Suppressor macrophage treated with lipopolysaccharide for 4 hours (primary cell): ENCODE measurements at regions not wholly inside any gene's neighbourhood (a gene's known extent, or its start where the extent isn't known, plus 50 kb on each side); places are given as distances from the start of the nearest gene placed in this dataset.
"Not testable (repeated sequence)": the region's sequence is repeated elsewhere in the genome, so short reads cannot be mapped to it uniquely, and the experiment has no call there.

Experiments
- DNase-seq: peaks from one replicate; pipeline ENCODE4 v3.0.0-alpha.2; 2020

GRCh38 chr2:129819855-129820254, 159.6 kb upstream of the RAB6C start:
- DNase-seq, result no peak

DNA sequence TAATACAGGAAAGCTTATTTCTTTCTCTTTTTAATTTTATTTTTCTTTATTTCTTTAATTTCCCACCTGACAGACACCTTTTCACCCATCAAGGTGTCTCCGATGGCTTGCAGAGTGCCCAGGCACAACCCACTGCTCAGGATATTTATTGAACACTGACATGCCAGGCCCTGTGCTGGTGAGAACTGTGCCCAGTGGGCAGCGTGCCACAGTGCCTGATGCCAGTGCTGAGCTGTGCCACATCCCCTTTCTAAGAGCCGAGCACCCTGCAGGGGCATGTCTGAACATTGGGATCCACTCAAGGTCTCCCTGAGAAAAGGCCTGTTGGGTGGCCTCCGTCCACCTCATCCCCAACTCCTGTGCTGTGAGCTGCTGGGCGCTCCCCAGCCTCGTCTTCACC, 158.6 kb upstream of the RAB6C start:
- DNase-seq, result no peak

GRCh38 chr2:129821445-129821844, 158.0 kb upstream of the RAB6C start:
- no peak for DNase-seq

- DNase-seq, result no peak
These were observed 156.4 kb upstream of the RAB6C start for GRCh38 chr2:129823044-129823443.

DNA sequence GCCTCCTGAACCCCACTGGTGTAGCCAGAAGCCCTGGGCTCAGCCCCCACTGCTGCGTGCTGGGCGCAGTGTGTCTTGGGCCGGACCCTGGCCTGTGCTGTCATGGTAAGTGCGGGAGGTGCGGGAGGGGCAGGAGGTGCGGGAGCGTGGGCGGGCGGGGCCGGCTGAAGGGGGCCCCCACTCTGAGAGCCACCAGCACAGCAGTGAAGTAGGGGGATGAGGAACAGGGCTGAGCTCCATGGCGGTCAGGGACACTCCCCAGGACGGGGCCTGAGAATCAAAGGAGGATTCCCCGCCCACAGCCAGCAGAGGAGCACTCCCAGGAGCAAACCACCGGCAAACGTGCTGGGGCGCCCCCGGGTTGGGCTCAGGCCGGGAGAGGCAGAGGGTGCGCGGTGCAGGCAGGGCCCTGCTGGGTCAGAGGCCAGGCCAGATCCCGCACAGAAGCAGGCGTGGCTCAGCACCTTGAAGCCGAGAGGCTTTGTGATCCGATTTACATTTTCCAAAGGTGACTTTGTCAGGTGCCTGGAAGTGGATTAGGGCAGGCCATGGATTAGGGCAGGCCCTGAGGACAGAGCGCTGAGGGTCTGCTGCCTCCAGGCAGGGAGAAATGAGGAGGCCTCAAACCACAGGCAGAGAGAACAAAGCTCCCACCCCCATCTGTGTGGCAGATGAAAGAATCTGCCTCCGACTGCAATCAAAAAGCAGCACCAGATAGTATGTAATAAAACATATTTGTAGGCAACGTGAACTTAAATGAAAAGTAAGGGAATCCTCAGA, 152.0 kb upstream of the RAB6C start:
- DNase-seq, result no peak

GRCh38 chr2:129828792-129829191, 150.7 kb upstream of the RAB6C start:
- DNase-seq, result no peak

- DNase-seq, result no peak
These were observed 149.9 kb upstream of the RAB6C start for GRCh38 chr2:129829588-129829987.

- DNase-seq, result no peak
These were observed 148.4 kb upstream of the RAB6C start for GRCh38 chr2:129831018-129831417.

DNA sequence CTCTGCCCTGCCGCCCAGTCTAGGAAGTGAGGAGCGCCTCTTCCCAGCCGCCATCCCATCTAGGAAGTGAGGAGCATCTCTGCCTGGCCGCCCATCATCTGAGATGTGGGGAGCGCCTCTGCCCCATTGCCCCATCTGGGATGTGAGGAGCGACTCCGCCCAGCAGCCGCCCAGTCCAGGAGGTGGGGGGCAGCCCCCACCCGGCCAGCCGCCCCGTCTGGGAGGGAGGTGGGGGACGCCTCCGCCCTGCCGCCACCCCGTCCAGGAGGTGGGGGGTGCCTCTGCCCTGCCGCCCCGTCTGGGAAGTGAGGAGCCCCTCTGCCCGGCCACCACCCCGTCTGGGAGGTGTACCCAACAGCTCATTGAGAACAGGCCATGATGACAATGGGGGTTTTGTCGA, 146.0 kb upstream of the RAB6C start:
- DNase-seq, result not testable (repeated sequence)

DNA sequence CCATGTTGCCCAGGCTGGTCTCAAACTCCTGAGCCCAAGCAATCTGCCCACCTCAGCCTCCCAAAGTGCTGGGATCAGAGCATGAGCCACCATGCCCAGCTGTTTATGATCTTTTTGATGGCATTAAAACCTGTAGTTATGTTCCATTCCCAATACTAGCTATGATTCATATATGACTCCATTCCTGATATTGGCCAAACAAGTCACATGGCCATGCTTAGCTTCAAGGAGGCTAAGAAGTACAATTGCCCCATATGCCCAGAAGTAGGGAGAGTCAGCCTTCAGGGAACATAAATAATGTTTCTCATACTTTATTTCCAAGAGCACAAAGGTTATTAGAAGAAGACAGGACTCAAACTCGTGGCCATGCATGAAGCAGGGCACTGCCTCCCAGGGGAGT, 132.4 kb upstream of the RAB6C start:
- DNase-seq, result peak; percentile 2

DNA sequence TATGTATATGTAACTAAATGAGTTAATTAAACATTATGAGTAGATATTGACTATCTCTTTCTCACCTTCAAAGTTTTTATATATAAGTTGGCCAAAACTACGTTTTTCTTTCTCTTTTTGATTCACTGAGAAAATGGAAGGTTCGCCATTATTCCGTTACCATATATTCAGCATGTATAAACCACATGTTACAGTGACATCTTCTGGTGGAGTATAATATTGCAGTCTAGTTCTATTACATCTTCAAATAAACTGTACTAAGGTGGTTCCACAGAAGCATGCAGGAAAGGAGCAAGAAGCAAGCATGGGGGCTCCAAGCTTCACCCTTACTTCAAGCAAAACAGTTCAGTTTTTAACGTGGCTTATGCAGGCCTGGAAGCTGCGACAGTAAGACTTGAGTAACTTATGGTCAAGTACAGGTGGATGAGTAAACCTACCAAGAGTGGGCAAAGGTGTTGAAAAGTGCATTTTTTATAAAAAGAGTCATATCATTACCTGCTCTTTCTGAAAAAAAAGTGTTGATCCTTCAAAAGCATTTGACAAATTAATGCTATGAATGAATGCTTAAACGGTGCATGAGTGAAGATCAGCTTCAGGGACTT, 129.8 kb upstream of the RAB6C start:
- DNase-seq, result peak; percentile 88

GRCh38 chr2:129857200-129857599, 122.3 kb upstream of the RAB6C start:
- DNase-seq, result no peak

- DNase-seq, result no peak
These were observed 120.3 kb upstream of the RAB6C start for GRCh38 chr2:129859175-129859574.

GRCh38 chr2:129860088-129860487, 119.4 kb upstream of the RAB6C start:
- no peak for DNase-seq

DNA sequence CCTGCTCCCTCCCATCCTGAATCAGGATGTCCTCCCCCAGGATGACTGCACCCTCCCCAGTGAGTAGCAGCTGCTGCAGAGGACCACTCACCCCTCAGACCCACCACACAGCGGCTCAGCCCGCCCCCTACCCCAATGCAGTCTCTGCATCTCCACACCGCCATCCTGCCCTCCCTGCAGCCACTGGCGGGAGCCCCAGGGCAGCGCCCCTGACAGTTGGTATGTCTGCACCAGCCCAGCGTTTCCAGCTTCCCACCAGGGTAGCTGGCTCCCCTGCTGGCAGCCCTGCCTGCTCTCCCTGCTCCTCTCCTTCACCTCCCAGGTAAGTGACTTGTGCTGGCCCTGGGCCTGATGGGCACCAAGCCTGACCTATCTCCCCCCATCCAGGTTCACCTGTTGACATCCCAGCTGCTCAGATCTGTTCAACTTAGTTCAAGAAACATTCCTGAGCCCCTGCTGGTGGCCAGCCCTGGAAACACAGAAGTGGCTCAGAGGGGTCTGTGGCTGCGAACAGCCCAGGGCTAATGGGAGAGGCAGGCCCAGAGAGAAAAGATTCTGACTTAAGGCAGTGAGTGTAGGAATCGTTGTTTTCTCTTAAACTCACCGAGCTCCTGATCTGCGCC, 117.7 kb upstream of the RAB6C start:
- no peak for DNase-seq

GRCh38 chr2:129862668-129863067, 116.8 kb upstream of the RAB6C start:
- DNase-seq, result no peak

DNA sequence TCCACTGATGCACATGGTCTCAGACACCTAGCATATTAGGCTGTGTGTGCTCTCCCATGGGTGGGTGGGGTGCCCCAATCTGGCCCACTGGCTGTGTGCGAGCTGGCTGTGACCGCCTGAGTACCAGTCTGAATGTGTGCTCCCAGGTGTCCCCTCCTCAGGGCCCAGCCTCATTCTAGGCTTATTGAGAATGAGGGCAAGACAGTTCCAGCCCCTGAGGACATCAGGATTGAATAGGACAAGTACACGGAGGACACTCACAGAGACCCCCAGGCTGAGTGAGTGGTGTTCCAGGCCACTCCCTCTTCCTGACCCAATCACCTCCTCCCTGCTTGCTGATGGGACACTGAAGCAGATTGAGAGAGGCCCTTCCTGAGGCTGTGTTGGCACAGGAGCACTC, 116.1 kb upstream of the RAB6C start:
- DNase-seq, result no peak

DNA sequence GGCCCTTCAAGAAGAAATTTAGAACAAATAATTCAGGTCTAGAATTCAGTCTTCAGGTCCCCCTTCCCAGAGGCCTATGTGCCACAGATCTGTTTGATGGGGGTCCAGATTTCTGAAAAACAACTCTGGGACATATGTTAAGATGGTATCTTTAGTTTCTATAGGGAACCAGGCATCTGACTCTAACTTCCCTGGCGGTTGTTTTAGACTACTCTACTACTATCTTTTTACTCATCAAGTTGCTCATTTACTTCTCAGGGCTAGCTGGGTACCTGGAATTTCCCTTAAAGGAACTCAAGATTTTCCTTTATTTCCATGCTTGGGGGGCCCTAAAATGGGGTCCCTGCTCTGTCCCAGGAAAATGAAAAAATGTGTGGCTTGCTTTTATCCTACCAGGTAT, 114.7 kb upstream of the RAB6C start:
- no peak for DNase-seq

GRCh38 chr2:129865976-129866375, 113.5 kb upstream of the RAB6C start:
- DNase-seq, result no peak

DNA sequence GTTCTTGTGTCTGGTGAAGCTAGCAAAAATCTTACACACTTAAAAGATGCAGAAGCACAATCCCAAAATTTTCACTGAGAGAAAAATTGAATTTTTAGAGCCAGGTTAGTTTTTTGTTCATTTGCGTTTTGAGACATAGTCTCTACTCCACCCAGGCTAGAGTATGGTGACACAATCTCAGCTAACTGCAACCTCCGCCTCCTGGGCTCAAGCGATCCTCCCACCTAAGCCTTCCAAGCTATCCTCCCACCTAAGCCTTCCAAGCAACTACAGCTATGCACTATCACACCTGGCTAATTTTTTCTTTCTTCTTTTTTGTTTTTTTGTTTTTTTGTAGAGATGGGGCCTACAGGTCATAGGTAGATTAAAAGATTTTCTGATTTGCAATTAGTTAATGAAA, 113.1 kb upstream of the RAB6C start:
- DNase-seq, result no peak

DNA sequence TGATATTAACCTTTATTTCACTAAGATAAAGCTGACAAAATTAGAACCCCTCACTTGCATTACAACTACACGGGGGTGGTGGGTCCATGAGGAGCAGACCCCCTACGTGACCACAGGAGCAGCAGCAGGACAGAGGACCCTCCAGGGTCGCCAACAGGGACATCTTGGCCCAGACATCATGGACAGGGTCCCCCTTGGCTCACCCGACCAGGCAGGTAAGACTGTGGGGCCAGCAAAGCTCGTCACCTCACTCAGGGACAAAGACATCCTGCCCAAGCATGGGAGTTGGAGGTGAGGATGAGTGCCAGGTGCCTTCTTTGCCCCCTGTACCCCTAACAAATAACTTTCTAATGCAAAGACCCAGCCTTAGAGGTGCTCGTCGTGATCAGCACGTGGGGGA, 111.3 kb upstream of the RAB6C start:
- no peak for DNase-seq

DNA sequence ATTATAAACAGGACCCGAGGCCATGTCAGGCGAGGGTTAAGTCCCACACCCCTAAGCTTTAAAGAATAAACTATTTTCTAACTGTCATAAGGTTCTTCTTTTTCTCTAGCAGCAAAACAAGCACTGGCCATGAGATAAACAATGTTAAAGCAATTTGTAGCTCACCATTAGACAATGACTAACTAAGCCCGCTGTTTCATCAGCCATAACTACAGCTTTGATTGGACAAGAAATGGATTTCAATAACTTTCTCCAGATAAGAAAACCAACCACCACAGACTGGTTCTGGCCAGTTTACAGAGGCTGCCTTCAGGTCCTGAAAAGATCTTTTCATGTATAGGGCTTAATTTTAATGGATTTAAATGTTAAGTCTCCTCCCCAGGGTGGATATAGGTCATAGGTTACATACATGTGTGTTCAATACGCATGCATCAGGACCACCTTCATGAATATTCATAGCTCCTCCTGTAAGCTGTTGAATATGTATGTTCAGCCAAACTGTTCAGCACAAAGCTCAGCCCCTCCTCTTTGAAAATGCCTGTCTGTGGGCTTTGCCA, 108.7 kb upstream of the RAB6C start:
- DNase-seq, result no peak

GRCh38 chr2:129872446-129872845, 107.0 kb upstream of the RAB6C start:
- DNase-seq, result no peak

DNA sequence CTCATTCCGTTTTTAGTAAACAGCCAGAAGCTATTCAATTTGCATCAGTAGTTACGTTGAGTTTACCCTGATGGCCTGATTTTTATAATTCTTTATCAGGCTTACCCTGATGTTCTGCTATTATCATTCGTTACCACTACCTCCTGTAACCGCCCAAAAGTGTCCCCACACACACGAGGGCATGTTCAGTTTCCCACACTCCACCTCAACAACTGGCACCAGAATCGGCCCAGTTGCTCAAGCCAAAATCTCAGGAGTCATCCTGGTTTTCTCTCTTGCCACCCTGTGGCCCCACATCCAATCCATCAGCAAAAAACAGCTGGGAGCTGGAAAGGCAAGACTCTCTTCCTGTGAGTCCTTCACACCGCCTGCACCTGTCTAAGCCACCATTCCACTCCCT, 102.9 kb upstream of the RAB6C start:
- no peak for DNase-seq
